Muscle layer of colon (tissue), 2 donors: ENCODE measurements at regions not wholly inside any gene's neighbourhood (a gene's known extent, or its start where the extent isn't known, plus 50 kb on each side); places are given as distances from the start of the nearest gene placed in this dataset.
"Not testable (repeated sequence)": the region's sequence is repeated elsewhere in the genome, so short reads cannot be mapped to it uniquely, and the experiment has no call there.

Source experiments
- H3K27ac ChIP-seq: one replicate; pipeline ENCODE4 v1.7.0; 2013; ENCODE audit warnings: low read depth, mild to moderate bottlenecking, low read length, moderate library complexity
- H3K27me3 ChIP-seq, 2 donors: one replicate each; pipeline ENCODE4 v1.7.0; 2013; ENCODE audit warnings: low read length in 2 of 2, mild to moderate bottlenecking in 2 of 2; ENCODE audit not compliant: insufficient read depth in 2 of 2, control insufficient read depth in 1 of 2
- H3K36me3 ChIP-seq: one replicate; pipeline ENCODE4 v1.7.0; 2013; ENCODE audit warnings: mild to moderate bottlenecking, low read length; ENCODE audit not compliant: insufficient read depth
- H3K4me1 ChIP-seq: one replicate; pipeline ENCODE4 v1.7.0; 2013; ENCODE audit warnings: mild to moderate bottlenecking, low read length; ENCODE audit not compliant: insufficient read depth
- H3K4me3 ChIP-seq, 2 donors: one replicate each; pipeline ENCODE4 v1.7.0; 2013; ENCODE audit warnings: low read length in 2 of 2, low read depth in 1 of 2, mild to moderate bottlenecking in 1 of 2, moderate library complexity in 1 of 2
- H3K9ac ChIP-seq: one replicate; pipeline ENCODE4 v1.7.0; 2013; ENCODE audit warnings: low read length
- H3K9me3 ChIP-seq: one replicate; pipeline ENCODE4 v1.7.0; 2013; ENCODE audit warnings: mild to moderate bottlenecking, low read length
- donor health status: abdominal sarcoma.
- donor health status: Adenocarcinoma of cecum.

GRCh38 chr11:29484548-29484947, 532.3 kb downstream of the KCNA4 start:
- Histone ChIP-seq H3K4me3 (no peak overlapping the region), H3K36me3 (no peaks in the 10 kb centered on the region), H3K27me3 (no peaks in the 10 kb centered on the region), H3K27ac (no peak overlapping the region), H3K9me3 (no peaks in the 10 kb centered on the region), H3K9ac (no peak overlapping the region), H3K4me1 (no peaks in the 10 kb centered on the region)

DNA sequence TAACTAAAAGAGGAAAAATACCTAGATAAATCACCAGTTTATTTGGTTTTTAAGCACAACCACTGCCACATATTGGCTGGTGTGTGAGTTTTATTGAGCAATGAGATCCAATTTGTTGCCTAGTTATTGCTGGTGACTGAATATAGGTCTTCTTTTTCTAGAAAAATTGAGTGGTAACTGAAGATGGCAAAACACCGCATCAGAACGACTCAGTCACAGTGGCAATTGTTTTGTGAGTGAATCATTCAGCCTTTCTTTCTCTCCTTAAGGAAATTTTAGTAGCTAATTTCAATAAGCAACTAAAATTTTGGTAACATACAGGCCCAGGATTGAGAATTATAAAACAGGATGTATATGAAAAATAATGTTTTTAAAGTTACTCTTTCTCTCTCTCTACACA, 533.0 kb downstream of the KCNA4 start:
- Histone ChIP-seq H3K9ac (no peak overlapping the region), H3K36me3 (no peaks in the 10 kb centered on the region), H3K27me3 (no peaks in the 10 kb centered on the region), H3K9me3 (no peaks in the 10 kb centered on the region), H3K27ac (no peak overlapping the region), H3K4me3 (no peak overlapping the region), H3K4me1 (no peaks in the 10 kb centered on the region)

- Histone ChIP-seq H3K27ac (no peak overlapping the region), H3K9me3 (no peaks in the 10 kb centered on the region), H3K9ac (no peak overlapping the region), H3K36me3 (no peaks in the 10 kb centered on the region), H3K4me1 (no peaks in the 10 kb centered on the region), H3K27me3 (no peaks in the 10 kb centered on the region), H3K4me3 (no peak overlapping the region)
Observed at GRCh38 chr11:29482510-29482909, 534.3 kb downstream of the KCNA4 start.

DNA sequence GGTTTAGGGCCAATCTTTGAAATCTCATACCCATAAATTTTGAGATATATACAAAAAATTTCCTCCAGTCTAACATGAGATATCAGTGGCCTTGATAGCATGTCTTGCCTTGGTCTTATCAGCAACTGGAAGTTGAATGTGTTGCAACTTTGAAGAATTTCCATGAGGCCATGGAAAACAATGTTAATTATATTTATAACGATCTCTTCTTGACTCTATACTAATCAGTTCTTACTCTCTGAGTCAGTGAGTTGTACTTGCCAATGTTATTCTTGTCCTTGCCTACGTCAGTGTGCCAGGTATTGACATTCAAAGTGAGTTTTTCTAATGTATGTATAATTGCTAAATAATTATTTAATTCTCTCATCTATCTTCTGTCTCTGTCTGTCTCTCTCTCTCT, 535.1 kb downstream of the KCNA4 start:
- H3K27me3 ChIP-seq = no peaks in the 10 kb centered on the region
- no peak overlapping the region for H3K4me3 ChIP-seq
- no peaks in the 10 kb centered on the region for H3K9me3 ChIP-seq
- H3K36me3 ChIP-seq = no peaks in the 10 kb centered on the region
- H3K4me1 ChIP-seq = no peaks in the 10 kb centered on the region
- H3K27ac ChIP-seq = no peak overlapping the region
- H3K9ac ChIP-seq = no peak overlapping the region

DNA sequence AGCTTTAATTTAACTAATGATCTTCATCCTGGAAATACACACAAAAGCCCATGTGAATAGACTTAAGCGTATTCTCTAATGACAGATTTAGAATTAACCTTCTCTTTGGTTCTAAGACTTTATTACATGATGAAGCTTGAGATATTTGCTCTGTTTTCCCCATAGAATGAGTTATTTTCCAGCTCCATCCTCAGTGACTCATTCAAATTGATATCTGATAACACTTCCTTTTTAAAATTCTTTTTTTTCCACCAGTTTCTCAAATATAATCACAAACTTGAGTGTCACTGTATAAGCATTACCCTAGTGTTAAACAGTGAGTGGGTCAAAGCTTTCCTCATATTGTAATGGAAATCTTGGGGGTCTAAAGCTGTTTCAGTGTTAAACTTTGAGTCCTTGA, 535.8 kb downstream of the KCNA4 start:
- no peaks in the 10 kb centered on the region for H3K27me3 ChIP-seq
- no peaks in the 10 kb centered on the region for H3K36me3 ChIP-seq
- no peaks in the 10 kb centered on the region for H3K4me1 ChIP-seq
- no peak overlapping the region for H3K27ac ChIP-seq
- no peaks in the 10 kb centered on the region for H3K9me3 ChIP-seq
- H3K9ac ChIP-seq = no peak overlapping the region
- no peak overlapping the region for H3K4me3 ChIP-seq

DNA sequence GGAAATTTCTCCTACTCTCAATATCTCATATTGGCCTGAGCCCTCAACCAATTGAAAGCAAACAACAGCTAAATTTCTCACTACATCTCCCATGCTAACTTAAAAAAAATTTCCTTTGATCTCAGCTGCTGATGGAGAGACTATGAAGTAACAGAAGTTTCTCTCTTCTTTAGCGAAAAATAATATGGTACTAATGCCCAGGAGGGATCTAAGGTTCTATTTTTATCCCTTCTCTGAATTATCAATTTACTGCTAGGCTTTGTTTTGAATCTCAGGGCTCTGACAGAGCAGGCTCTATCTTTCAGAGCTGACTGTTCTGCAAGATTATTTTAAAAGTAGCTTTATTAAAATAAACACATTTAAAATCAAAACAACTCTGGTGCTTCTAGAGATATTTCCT, 558.6 kb downstream of the KCNA4 start:
- H3K9ac ChIP-seq = no peak overlapping the region
- no peak overlapping the region for H3K27ac ChIP-seq
- H3K4me1 ChIP-seq = no peaks in the 10 kb centered on the region
- H3K9me3 ChIP-seq = no peaks in the 10 kb centered on the region
- no peaks in the 10 kb centered on the region for H3K36me3 ChIP-seq
- no peaks in the 10 kb centered on the region for H3K27me3 ChIP-seq
- no peak overlapping the region for H3K4me3 ChIP-seq

GRCh38 chr11:29452146-29452545, 564.7 kb downstream of the KCNA4 start:
- Histone ChIP-seq H3K36me3 (no peaks in the 10 kb centered on the region), H3K9me3 (no peaks in the 10 kb centered on the region), H3K4me1 (no peaks in the 10 kb centered on the region), H3K27me3 (no peaks in the 10 kb centered on the region), H3K27ac (no peak overlapping the region), H3K9ac (no peak overlapping the region), H3K4me3 (no peak overlapping the region)

DNA sequence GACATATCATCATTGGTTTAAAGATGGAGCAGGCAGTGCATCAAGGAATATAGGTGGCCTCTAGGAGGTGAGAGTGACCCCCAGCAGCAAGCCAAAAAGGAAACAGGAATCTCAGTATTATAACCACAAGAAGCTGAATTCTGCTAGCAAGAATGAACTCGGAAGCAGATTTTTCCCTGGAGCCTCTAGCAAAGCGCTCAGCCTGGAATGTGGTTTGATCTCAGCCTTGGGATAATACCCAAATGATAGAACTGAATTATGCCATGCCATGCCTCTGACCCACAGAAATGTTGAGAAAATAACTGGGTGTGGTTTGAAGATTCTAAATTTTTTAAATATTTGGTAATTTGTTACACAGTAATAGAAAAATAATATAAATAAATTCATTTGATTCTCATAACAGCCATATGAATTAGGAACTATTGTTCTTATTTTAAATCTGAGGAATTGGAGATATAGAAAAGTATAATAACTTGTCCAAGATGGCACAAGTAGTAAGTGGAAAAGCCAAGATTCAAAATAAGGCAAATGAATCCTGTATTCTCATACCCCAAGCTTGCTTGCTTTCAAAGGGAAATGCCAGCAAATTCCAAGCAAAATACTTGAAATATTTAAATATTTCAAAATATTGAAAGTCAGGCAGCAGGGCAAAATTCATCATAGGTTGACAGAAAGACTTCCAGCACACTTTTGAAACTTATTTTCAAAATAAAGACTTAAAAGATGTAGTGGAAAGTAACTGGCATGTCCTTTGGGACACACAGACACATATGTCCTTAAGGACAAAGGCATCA, 567.4 kb downstream of the KCNA4 start:
- Histone ChIP-seq H3K27me3 (no peaks in the 10 kb centered on the region), H3K27ac (no peak overlapping the region), H3K36me3 (no peaks in the 10 kb centered on the region), H3K9ac (no peak overlapping the region), H3K4me3 (no peak overlapping the region), H3K9me3 (no peaks in the 10 kb centered on the region), H3K4me1 (no peaks in the 10 kb centered on the region)

DNA sequence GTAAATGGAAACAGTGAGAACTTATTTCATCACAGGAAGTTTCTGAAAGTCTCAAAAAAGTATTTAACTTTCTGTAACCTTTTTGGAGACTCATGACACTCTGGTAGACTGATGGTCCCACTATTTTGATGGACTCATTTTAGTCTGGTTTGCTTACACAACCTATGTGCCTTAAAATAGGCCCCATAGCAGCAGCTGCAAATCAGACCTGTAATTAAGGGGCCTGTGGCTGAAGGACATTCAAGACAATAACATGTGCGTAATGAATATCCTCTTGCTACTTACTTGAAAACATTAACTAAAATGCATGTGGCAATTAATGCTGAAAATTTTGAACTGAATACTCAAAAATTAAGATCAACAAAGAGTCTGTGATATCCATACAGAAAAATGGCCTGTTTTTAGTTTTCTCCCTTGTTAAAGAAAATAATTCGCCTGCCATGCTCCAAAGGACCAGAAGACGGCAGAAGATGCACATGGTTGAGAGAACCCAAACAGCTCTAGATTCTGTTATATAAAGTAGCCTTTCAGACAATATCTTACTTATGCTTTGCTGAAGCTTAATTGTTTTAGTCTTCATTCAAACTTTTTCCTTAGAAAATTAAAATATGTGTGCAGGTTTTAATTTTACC, 568.5 kb downstream of the KCNA4 start:
- Histone ChIP-seq H3K4me3 (no peak overlapping the region), H3K36me3 (no peaks in the 10 kb centered on the region), H3K4me1 (no peaks in the 10 kb centered on the region), H3K27ac (no peak overlapping the region), H3K9me3 (no peaks in the 10 kb centered on the region), H3K9ac (no peak overlapping the region), H3K27me3 (no peaks in the 10 kb centered on the region)

- no peak overlapping the region for H3K9ac ChIP-seq
- H3K4me3 ChIP-seq = no peak overlapping the region
- no peaks in the 10 kb centered on the region for H3K36me3 ChIP-seq
- H3K4me1 ChIP-seq = no peaks in the 10 kb centered on the region
- no peaks in the 10 kb centered on the region for H3K27me3 ChIP-seq
- H3K27ac ChIP-seq = no peak overlapping the region
- no peaks in the 10 kb centered on the region for H3K9me3 ChIP-seq
Observed at GRCh38 chr11:29447821-29448220, 569.0 kb downstream of the KCNA4 start.

DNA sequence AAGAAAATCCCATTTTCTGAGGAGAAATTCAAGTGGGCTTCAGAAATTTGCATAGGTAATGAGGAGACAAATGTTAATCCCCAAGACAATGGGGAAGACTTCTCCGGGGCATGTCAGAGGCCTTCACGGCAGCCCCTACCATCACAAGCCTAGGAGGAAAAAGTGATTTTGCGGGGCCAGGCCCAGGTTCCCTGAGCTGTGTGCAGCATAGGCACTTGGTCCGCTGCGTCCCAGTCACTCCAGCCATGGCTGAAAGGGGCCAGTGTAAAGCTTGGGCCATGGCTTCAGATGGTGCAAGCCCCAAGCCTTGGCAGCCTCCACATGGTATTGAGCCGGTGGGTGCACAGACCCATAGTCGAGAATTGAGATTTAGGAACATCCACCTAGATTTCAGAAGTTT, 570.7 kb downstream of the KCNA4 start:
- H3K4me1 ChIP-seq = no peaks in the 10 kb centered on the region
- H3K9me3 ChIP-seq = no peaks in the 10 kb centered on the region
- no peaks in the 10 kb centered on the region for H3K27me3 ChIP-seq
- no peak overlapping the region for H3K27ac ChIP-seq
- no peak overlapping the region for H3K4me3 ChIP-seq
- no peaks in the 10 kb centered on the region for H3K36me3 ChIP-seq
- H3K9ac ChIP-seq = no peak overlapping the region

GRCh38 chr11:29445191-29445590, 571.6 kb downstream of the KCNA4 start:
- not testable (repeated sequence) for H3K4me3 ChIP-seq, H3K27ac ChIP-seq, H3K27me3 ChIP-seq, H3K9ac ChIP-seq, H3K9me3 ChIP-seq, H3K4me1 ChIP-seq, H3K36me3 ChIP-seq
